H1 (cell line): ENCODE measurements at regions not wholly inside any gene's neighbourhood (a gene's known extent, or its start where the extent isn't known, plus 50 kb on each side); places are given as distances from the start of the nearest gene placed in this dataset.

Experiments used
- CTCF ChIA-PET: fragments of 300-600 bp; sonication (Branson Sonifier 250); formaldehyde crosslinking; loops from one replicate; lab custom pipeline; 2021; ENCODE audit not compliant: partially characterized antibody; lab: Charles Lee
- POLR2A ChIA-PET: fragments of 300-600 bp; sonication (Branson Sonifier 250); formaldehyde crosslinking; loops from one replicate; lab custom pipeline; 2021; ENCODE audit warnings: inconsistent platforms; ENCODE audit not compliant: partially characterized antibody; lab: Charles Lee
- DNase-seq, 2 experiments: peaks; one replicate each; pipeline versions ENCODE4 v3.0.0 to v3.0.0-alpha.2; 2010 to 2022; ENCODE audit warnings: low spot score in 2 of 2, low read depth in 1 of 2, mixed read lengths in 1 of 2
- FAIRE-seq: peaks from 2 replicates; lab custom pipeline; 2011; peaks lifted over from hg19 to GRCh38; lab: Jason Lieb, UNC
- H2AFZ ChIP-seq: 2 replicates; pipeline ENCODE4 v1.8.1; 2012; ENCODE audit warnings: low read length, inconsistent platforms
- H2AK5ac ChIP-seq: 2 replicates; pipeline ENCODE4 v1.6.1; 2013; ENCODE audit warnings: low read depth, low read length
- H2BK120ac ChIP-seq: replicated peaks from 2 replicates; pipeline ENCODE3; 2013; ENCODE audit warnings: low read depth, low read length, inconsistent platforms
- H2BK12ac ChIP-seq: 2 replicates; pipeline ENCODE4 v1.6.1; 2013; ENCODE audit warnings: low read depth, low read length
- H2BK15ac ChIP-seq: 2 replicates; pipeline ENCODE4 v1.6.1; 2013; ENCODE audit warnings: low read length
- H2BK20ac ChIP-seq: 2 replicates; pipeline ENCODE4 v1.6.1; 2013; ENCODE audit warnings: low read length
- H2BK5ac ChIP-seq: 2 replicates; pipeline ENCODE4 v1.6.1; 2013; ENCODE audit warnings: low read depth, low read length
- H3K14ac ChIP-seq: 2 replicates; pipeline ENCODE4 v1.6.1; 2013; ENCODE audit warnings: inconsistent platforms; ENCODE audit not compliant: insufficient read length
- H3K18ac ChIP-seq: 2 replicates; pipeline ENCODE4 v1.6.1; 2013; ENCODE audit warnings: low read length; ENCODE audit errors: extremely low read depth
- H3K23ac ChIP-seq: 2 replicates; pipeline ENCODE4 v1.6.1; 2013; ENCODE audit warnings: inconsistent platforms; ENCODE audit not compliant: insufficient read length
- H3K23me2 ChIP-seq: 2 replicates; pipeline ENCODE4 v1.6.1; 2013; ENCODE audit warnings: low read depth, low read length
- H3K27ac ChIP-seq: 2 replicates; pipeline ENCODE4 v1.6.1; 2011; ENCODE audit warnings: low read depth, low read length, inconsistent platforms
- H3K27me3 ChIP-seq, 4 experiments: replicated peaks in 1 of 4; 1 replicate in 1 of 4; 2 replicates in 3 of 4; pipeline versions ENCODE4 v1.6.1 to v1.8.1; 2011 to 2013; ENCODE audit warnings: low read length in 3 of 4, mild to moderate bottlenecking in 3 of 4, inconsistent platforms in 2 of 4, mixed read lengths in 2 of 4, moderate library complexity in 1 of 4; ENCODE audit not compliant: control insufficient read depth in 3 of 4, insufficient read depth in 3 of 4; ENCODE audit errors: extremely low read depth in 1 of 4
- H3K36me3 ChIP-seq, 4 experiments: 2 replicates each; pipeline versions ENCODE4 v1.6.1 to v1.8.1; 2011 to 2013; ENCODE audit warnings: mild to moderate bottlenecking in 4 of 4, low read length in 3 of 4, moderate library complexity in 2 of 4, control low read depth in 1 of 4, inconsistent platforms in 1 of 4; ENCODE audit not compliant: insufficient read depth in 4 of 4, control insufficient read depth in 2 of 4
- H3K4ac ChIP-seq: replicated peaks from 2 replicates; pipeline ENCODE3; 2013; ENCODE audit warnings: low read length, low read depth, mixed read lengths, inconsistent platforms; ENCODE audit not compliant: insufficient read length
- H3K4me1 ChIP-seq, 4 experiments: replicated peaks in 1 of 4; 1 replicate in 1 of 4; 2 replicates in 3 of 4; pipeline versions ENCODE4 v1.6.1 to v1.8.1; 2011 to 2013; ENCODE audit warnings: low read length in 3 of 4, inconsistent platforms in 2 of 4, mixed read lengths in 1 of 4; ENCODE audit not compliant: insufficient read depth in 4 of 4, control insufficient read depth in 3 of 4
- H3K4me2 ChIP-seq, 2 experiments: 2 replicates each; pipeline versions ENCODE4 v1.6.1 to v1.8.1; 2011 to 2013; ENCODE audit warnings: low read depth in 2 of 2, low read length in 2 of 2, control low read depth in 1 of 2, inconsistent platforms in 1 of 2, mild to moderate bottlenecking in 1 of 2; ENCODE audit not compliant: insufficient read depth in 1 of 2
- H3K4me3 ChIP-seq, 4 experiments: fragments of 200-600, 300-600 bp in 1 of 4; sonication (generic), shearing (Covaris generic), sonication (Bioruptor Twin) in 1 of 4; 2 replicates each; pipeline versions ENCODE4 v1.5.1 to v1.8.1; 2011 to 2016; ENCODE audit warnings: low read length in 4 of 4, low read depth in 3 of 4, control low read depth in 2 of 4, inconsistent platforms in 2 of 4, mild to moderate bottlenecking in 2 of 4, mixed read lengths in 1 of 4, moderate library complexity in 1 of 4; ENCODE audit not compliant: insufficient read depth in 2 of 4; ENCODE audit errors: extremely low read depth in 1 of 4
- H3K56ac ChIP-seq: replicated peaks from 2 replicates; pipeline ENCODE3; 2013; ENCODE audit warnings: low read depth, mild to moderate bottlenecking, mixed read lengths, low read length, inconsistent platforms; ENCODE audit not compliant: insufficient read length
- H3K79me1 ChIP-seq: 2 replicates; pipeline ENCODE4 v1.6.1; 2013; ENCODE audit warnings: low read depth, low read length, control low read depth
- H3K79me2 ChIP-seq, 2 experiments: 2 replicates each; pipeline versions ENCODE4 v1.6.1 to v1.8.1; 2012 to 2013; ENCODE audit warnings: low read length in 2 of 2, mild to moderate bottlenecking in 2 of 2, inconsistent platforms in 1 of 2; ENCODE audit not compliant: insufficient read depth in 2 of 2, control insufficient read depth in 1 of 2
- H3K9ac ChIP-seq, 4 experiments: replicated peaks in 1 of 4; 1 replicate in 1 of 4; 2 replicates in 3 of 4; pipeline versions ENCODE4 v1.6.1 to v1.8.1; 2011 to 2013; ENCODE audit warnings: low read depth in 3 of 4, low read length in 3 of 4, control low read depth in 2 of 4, mild to moderate bottlenecking in 2 of 4, moderate library complexity in 2 of 4, inconsistent platforms in 1 of 4; ENCODE audit errors: extremely low read depth in 1 of 4
- H3K9me3 ChIP-seq, 2 experiments: 2 replicates each; pipeline versions ENCODE4 v1.6.1 to v1.8.1; 2012 to 2013; ENCODE audit warnings: mild to moderate bottlenecking in 2 of 2, moderate library complexity in 2 of 2, control low read depth in 1 of 2, inconsistent platforms in 1 of 2, low read depth in 1 of 2, low read length in 1 of 2, mixed read lengths in 1 of 2; ENCODE audit not compliant: insufficient read depth in 2 of 2
- H4K20me1 ChIP-seq, 2 experiments: replicated peaks in 1 of 2; 2 replicates each; pipeline versions ENCODE3 to v1.8.1; 2011 to 2013; ENCODE audit warnings: inconsistent platforms in 2 of 2, low read length in 2 of 2, mild to moderate bottlenecking in 1 of 2; ENCODE audit not compliant: insufficient read depth in 2 of 2, control insufficient read depth in 1 of 2
- H4K5ac ChIP-seq: 2 replicates; pipeline ENCODE4 v1.6.1; 2013; ENCODE audit warnings: low read length, low read depth, mixed read lengths, inconsistent platforms; ENCODE audit not compliant: insufficient read length
- H4K8ac ChIP-seq: 2 replicates; pipeline ENCODE4 v1.8.0; 2013; ENCODE audit warnings: mild to moderate bottlenecking, moderate library complexity, low read length, inconsistent platforms; ENCODE audit not compliant: insufficient read depth; ENCODE audit errors: extremely low read depth
- H4K91ac ChIP-seq: replicated peaks from 2 replicates; pipeline ENCODE3; 2013; ENCODE audit warnings: low read length, mixed read lengths, inconsistent platforms; ENCODE audit not compliant: insufficient read length
- CEBPB ChIP-seq: IDR thresholded peaks from 2 replicates; pipeline ENCODE4 v1.6.1; 2012; ENCODE audit warnings: low read depth, low read length
- CTBP2 ChIP-seq: IDR thresholded peaks from 2 replicates; pipeline ENCODE4 v1.7.0; 2011; ENCODE audit warnings: borderline replicate concordance, mild to moderate bottlenecking, moderate library complexity, mixed read lengths, low read length; ENCODE audit not compliant: insufficient read depth, insufficient read length
- FOSL1 ChIP-seq: IDR thresholded peaks from 2 replicates; pipeline ENCODE4 v1.6.1; 2011; ENCODE audit warnings: mild to moderate bottlenecking, low read depth, low read length, moderate library complexity; ENCODE audit not compliant: insufficient read depth
- KDM5A ChIP-seq: fragments of 200-600 bp; IDR thresholded peaks from 2 replicates; pipeline ENCODE4 v1.7.1; 2012; ENCODE audit warnings: mild to moderate bottlenecking, low read length, inconsistent platforms, mixed read lengths
- RFX5 ChIP-seq: IDR thresholded peaks from 2 replicates; pipeline ENCODE4 v1.6.1; 2011; ENCODE audit warnings: low read depth, low read length, improper control_type of control experiment, borderline replicate concordance
- SAP30 ChIP-seq: fragments of 300-600 bp; sonication (generic); IDR thresholded peaks from 2 replicates; pipeline ENCODE4 v1.7.1; 2012; ENCODE audit warnings: low read length, moderate library complexity, mild to moderate bottlenecking, inconsistent platforms; ENCODE audit not compliant: insufficient read depth, insufficient replicate concordance
- SP1 ChIP-seq: IDR thresholded peaks from 2 replicates; pipeline ENCODE4 v1.6.1; 2011; ENCODE audit warnings: low read depth, low read length
- SP2 ChIP-seq: IDR thresholded peaks from 2 replicates; pipeline ENCODE4 v1.6.1; 2012; ENCODE audit warnings: mild to moderate bottlenecking, low read length, inconsistent platforms
- TAF7 ChIP-seq: optimal IDR thresholded peaks from 2 replicates; pipeline ENCODE3; 2011; ENCODE audit warnings: low read depth, mild to moderate bottlenecking, inconsistent platforms, low read length, moderate library complexity, borderline replicate concordance
- TBP ChIP-seq: IDR thresholded peaks from 2 replicates; pipeline ENCODE4 v1.6.1; 2011; ENCODE audit warnings: low read depth, low read length, improper control_type of control experiment
- WGBS, 2 experiments: shearing (Covaris generic) in 1 of 2; methylation state at CpG; one replicate each; pipeline versions ENCODE4 v1.1.6 to v1.1.7; 2013 to 2015; ENCODE audit warnings: low lambda C conversion rate in 2 of 2, mixed read lengths in 2 of 2, inconsistent platforms in 1 of 2, low coverage in 1 of 2, missing lambda C conversion rate in 1 of 2; ENCODE audit not compliant: insufficient replicate concordance in 2 of 2, insufficient coverage in 1 of 2, insufficient read length in 1 of 2; ENCODE audit errors: extremely low coverage in 1 of 2, missing lambda C conversion rate in 1 of 2; 5-methylcytosine and 5-hydroxymethylcytosine counted together
- TF ChIP-seq, protein P1 (sequence below): IDR thresholded peaks from 2 replicates; pipeline ENCODE4 v1.6.1; 2012; ENCODE audit warnings: inconsistent platforms
- TF ChIP-seq, protein P2 (sequence below): IDR thresholded peaks from 2 replicates; pipeline ENCODE4 v1.6.1; 2012; ENCODE audit warnings: inconsistent platforms

DNA sequence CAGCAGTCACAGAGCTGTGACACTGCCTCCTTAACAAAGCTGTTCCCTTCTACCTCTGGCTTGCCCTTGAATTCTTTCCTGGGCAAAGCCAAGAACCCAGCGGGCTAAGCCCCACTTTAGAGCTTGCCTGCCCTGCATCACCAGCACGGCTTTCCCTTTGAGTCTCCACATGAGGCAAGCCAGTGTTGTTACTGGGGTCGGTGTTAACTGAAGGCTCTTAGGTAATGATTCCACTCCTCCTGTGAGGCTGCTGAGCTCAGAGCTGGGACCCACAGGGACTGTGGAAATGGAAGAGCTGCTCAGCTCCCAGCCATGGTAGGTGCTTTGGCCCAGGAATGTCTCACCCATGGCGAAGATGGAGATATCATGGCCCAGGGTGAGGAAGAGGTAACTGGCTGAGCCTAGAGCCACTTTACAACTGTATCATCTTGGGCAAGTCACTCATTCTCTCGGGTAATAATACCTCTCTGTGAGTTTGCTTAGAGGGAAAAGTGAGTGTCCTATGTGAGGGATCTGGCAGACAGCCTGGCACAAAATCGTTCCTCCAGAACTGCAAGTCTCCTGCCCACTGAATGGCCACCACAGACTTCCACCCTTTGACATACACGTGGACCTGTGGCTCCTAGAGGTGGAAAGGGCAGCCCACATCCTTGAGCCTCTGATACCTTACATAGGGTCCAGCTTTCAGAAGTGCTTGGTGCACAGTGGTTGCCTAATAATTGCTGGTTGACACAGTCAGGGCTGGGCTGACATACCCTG, 654.1 kb downstream of the PTPRU start:
- H3K36me3 ChIP-seq, result no peaks in the 10 kb centered on the region
- POLR2A ChIA-PET, result no interaction called here
- 90% methylated on average over 7 of the region's 7 CpGs; no CpG with 5 or more reads in 1 of the 2 experiments for WGBS, 2 experiments
- no peak overlapping the region for H2AK5ac ChIP-seq
- no peak overlapping the region for H2BK15ac ChIP-seq
- H4K20me1 ChIP-seq, result no peaks in the 10 kb centered on the region
- no peak overlapping the region for H2BK5ac ChIP-seq
- H4K91ac ChIP-seq, result no peak overlapping the region
- no peak overlapping the region for H2BK120ac ChIP-seq
- no peak overlapping the region for H3K4ac ChIP-seq
- H3K79me2 ChIP-seq, result no peaks in the 10 kb centered on the region
- H3K27me3 ChIP-seq, result no peaks in the 10 kb centered on the region
- H3K56ac ChIP-seq, result no peak overlapping the region
- no peak for FAIRE-seq
- H2AFZ ChIP-seq, result no peak overlapping the region
- H3K79me1 ChIP-seq, result no peaks in the 10 kb centered on the region
- no peak overlapping the region for H3K14ac ChIP-seq
- H3K9me3 ChIP-seq, result no peaks in the 10 kb centered on the region
- no peak overlapping the region for H4K8ac ChIP-seq
- no peak overlapping the region for H3K4me3 ChIP-seq
- H3K23me2 ChIP-seq, result 0 out of 2 replicates have a peak, but pooled peaks cover 2% of the 10 kb centered on the region
- no peak overlapping the region for H2BK12ac ChIP-seq
- no peak overlapping the region for H4K5ac ChIP-seq
- H2BK20ac ChIP-seq, result no peak overlapping the region
- no peak overlapping the region for H3K4me2 ChIP-seq
- no peak for DNase-seq
- no peak overlapping the region; a peak in 2 of 7 replicates for H3K9ac ChIP-seq
- no peak overlapping the region for H3K18ac ChIP-seq
- H3K23ac ChIP-seq, result no peak overlapping the region
- H3K27ac ChIP-seq, result no peak overlapping the region
- CTCF ChIA-PET, result interaction anchor here (0.8 to 1.7 kb wide), 4 partner anchors 10 to 52 kb away, joined by 3 to 5 read pairs (median 3); no protein-coding TSS in a partner anchor
- H3K4me1 ChIP-seq, result peaks cover 0 to 2% (median 0%) of the 10 kb centered on the region in 4 experiments; a peak in 2 of 7 replicates
- TF ChIP-seq SAP30 (no peak), RFX5 (no peak), CTBP2 (no peak), CEBPB (no peak), FOSL1 (no peak), TAF7 (no peak), KDM5A (no peak), SP2 (no peak), TBP (no peak), SP1 (no peak)
- TF ChIP-seq, protein P1, sequence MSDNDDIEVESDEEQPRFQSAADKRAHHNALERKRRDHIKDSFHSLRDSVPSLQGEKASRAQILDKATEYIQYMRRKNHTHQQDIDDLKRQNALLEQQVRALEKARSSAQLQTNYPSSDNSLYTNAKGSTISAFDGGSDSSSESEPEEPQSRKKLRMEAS, result no peak
- TF ChIP-seq, protein P2, sequence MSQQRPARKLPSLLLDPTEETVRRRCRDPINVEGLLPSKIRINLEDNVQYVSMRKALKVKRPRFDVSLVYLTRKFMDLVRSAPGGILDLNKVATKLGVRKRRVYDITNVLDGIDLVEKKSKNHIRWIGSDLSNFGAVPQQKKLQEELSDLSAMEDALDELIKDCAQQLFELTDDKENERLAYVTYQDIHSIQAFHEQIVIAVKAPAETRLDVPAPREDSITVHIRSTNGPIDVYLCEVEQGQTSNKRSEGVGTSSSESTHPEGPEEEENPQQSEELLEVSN, result no peak
